SU-DHL-6 (cell line): ENCODE measurements at regions not wholly inside any gene's neighbourhood (a gene's known extent, or its start where the extent isn't known, plus 50 kb on each side); places are given as distances from the start of the nearest gene placed in this dataset.

ENCODE experiments used
- H2AFZ ChIP-seq: fragments of 200-600 bp; sonication (generic); 2 replicates; pipeline ENCODE4 v1.6.1; 2014; ENCODE audit warnings: low read depth, mild to moderate bottlenecking, moderate library complexity, mixed read lengths, antibody characterized with exemption, low read length; ENCODE audit not compliant: severe bottlenecking
- H3F3A ChIP-seq: fragments of 200-600 bp; shearing (Covaris generic); 2 replicates; pipeline ENCODE4 v1.6.0; 2016; ENCODE audit warnings: antibody characterized with exemption, mild to moderate bottlenecking; ENCODE audit not compliant: insufficient read depth
- H3K27ac ChIP-seq: fragments of 200-600 bp; sonication (generic); 2 replicates; pipeline ENCODE4 v1.5.1; 2016; ENCODE audit warnings: low read depth, mild to moderate bottlenecking, low read length, moderate library complexity, mixed read lengths
- H3K27me3 ChIP-seq: fragments of 200-600 bp; sonication (generic), shearing (Covaris generic); 2 replicates; pipeline ENCODE4 v1.6.0; 2014; ENCODE audit warnings: mild to moderate bottlenecking, low read length
- H3K36me3 ChIP-seq: fragments of 200-600 bp; sonication (generic); 2 replicates; pipeline ENCODE4 v1.6.1; 2014; ENCODE audit warnings: mild to moderate bottlenecking, low read length, mixed read lengths
- H3K4me2 ChIP-seq: fragments of 300-600, 200-600 bp; shearing (Covaris generic), sonication (generic); 2 replicates; pipeline ENCODE4 v1.6.0; 2014; ENCODE audit warnings: low read length, low read depth, mild to moderate bottlenecking; ENCODE audit not compliant: poor library complexity, severe bottlenecking
- H3K4me3 ChIP-seq: fragments of 200-600 bp; sonication (generic); 2 replicates; pipeline ENCODE4 v1.5.1; 2014; ENCODE audit warnings: antibody characterized with exemption, low read length, mild to moderate bottlenecking, mixed read lengths; ENCODE audit not compliant: insufficient read depth, poor library complexity, severe bottlenecking
- H3K79me2 ChIP-seq: fragments of 200-600 bp; sonication (generic); 2 replicates; pipeline ENCODE4 v1.6.1; 2014; ENCODE audit warnings: mild to moderate bottlenecking, low read length, moderate library complexity; ENCODE audit not compliant: insufficient read depth
- H3K9ac ChIP-seq: fragments of 200-600 bp; sonication (generic); 2 replicates; pipeline ENCODE4 v1.7.0; 2014; ENCODE audit warnings: mild to moderate bottlenecking, low read length
- H3K9me2 ChIP-seq: fragments of 200-600 bp; sonication (generic); replicated peaks from 2 replicates; pipeline ENCODE4 v1.6.1; 2014; ENCODE audit warnings: low read length; ENCODE audit not compliant: insufficient read depth
- H3K9me3 ChIP-seq: fragments of 200-600 bp; sonication (generic); 2 replicates; pipeline ENCODE4 v1.6.1; 2014; ENCODE audit warnings: low read length, mixed read lengths; ENCODE audit not compliant: insufficient read depth
- H4K20me1 ChIP-seq: fragments of 200-600 bp; sonication (generic); 2 replicates; pipeline ENCODE4 v1.6.1; 2014; ENCODE audit warnings: low read depth, mild to moderate bottlenecking, antibody characterized with exemption, low read length, moderate library complexity, mixed read lengths
- CTCF ChIP-seq: fragments of 200-600 bp; sonication (generic); IDR thresholded peaks from one replicate; pipeline ENCODE4 v1.5.1; 2017; ENCODE audit warnings: antibody characterized with exemption, mild to moderate bottlenecking, low read length, moderate library complexity; ENCODE audit not compliant: insufficient read depth, poor library complexity, severe bottlenecking
- EZH2phosphoT487 ChIP-seq: fragments of 200-600 bp; sonication (generic), shearing (Covaris generic); conservative IDR thresholded peaks from 2 replicates; pipeline ENCODE4 v1.6.1; 2018; ENCODE audit warnings: mild to moderate bottlenecking, antibody characterized with exemption, low read length, moderate library complexity, mixed read lengths

DNA sequence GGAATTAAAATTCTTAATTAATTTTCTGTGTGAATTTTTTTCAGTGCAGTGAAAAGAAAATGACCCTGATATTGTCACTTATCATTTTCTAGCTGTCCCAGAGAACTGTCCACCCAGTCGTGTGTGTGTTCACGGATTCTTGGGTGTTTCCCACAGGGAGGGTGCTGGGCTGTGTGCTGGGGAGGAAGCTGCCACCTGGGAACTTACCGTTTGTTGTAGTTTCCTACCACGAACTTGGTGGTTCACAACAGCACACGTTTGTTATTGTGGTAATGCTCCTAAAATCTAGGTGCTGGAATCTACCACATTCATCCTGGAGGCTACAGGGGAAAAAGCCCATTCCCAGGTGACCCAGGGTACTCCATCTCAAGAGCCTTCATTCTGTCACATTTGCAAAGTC is 276.1 kb downstream of the GLRX3 start:
- TF ChIP-seq CTCF (no peak), EZH2phosphoT487 (no peak)
- H3F3A ChIP-seq, result no peaks in the 10 kb centered on the region
- no peaks in the 10 kb centered on the region for H4K20me1 ChIP-seq
- no peaks in the 10 kb centered on the region for H3K36me3 ChIP-seq
- H3K79me2 ChIP-seq, result no peaks in the 10 kb centered on the region
- no peaks in the 10 kb centered on the region for H3K9me2 ChIP-seq
- no peak overlapping the region for H3K9ac ChIP-seq
- H3K4me3 ChIP-seq, result no peak overlapping the region
- H3K27me3 ChIP-seq, result no peaks in the 10 kb centered on the region
- no peak overlapping the region for H2AFZ ChIP-seq
- H3K9me3 ChIP-seq, result no peaks in the 10 kb centered on the region
- no peak overlapping the region for H3K27ac ChIP-seq
- H3K4me2 ChIP-seq, result no peak overlapping the region

GRCh38 chr10:130416334-130417150 is 280.4 kb downstream of the GLRX3 start:
- Histone ChIP-seq H3K27me3 (no peaks in the 10 kb centered on the region), H3K27ac (no peak overlapping the region), H3F3A (no peaks in the 10 kb centered on the region), H3K36me3 (no peaks in the 10 kb centered on the region), H3K9me3 (no peaks in the 10 kb centered on the region), H3K4me3 (no peak overlapping the region), H3K9ac (no peak overlapping the region), H3K79me2 (no peaks in the 10 kb centered on the region), H3K9me2 (no peaks in the 10 kb centered on the region), H4K20me1 (no peaks in the 10 kb centered on the region), H2AFZ (no peak overlapping the region), H3K4me2 (no peak overlapping the region)
- TF ChIP-seq EZH2phosphoT487 (no peak), CTCF (no peak)

GRCh38 chr10:130418731-130419130 is 282.5 kb downstream of the GLRX3 start:
- TF ChIP-seq CTCF (no peak), EZH2phosphoT487 (no peak)
- no peaks in the 10 kb centered on the region for H3K27me3 ChIP-seq

More at GRCh38 chr10:130418731-130419130, 282.5 kb downstream of the GLRX3 start:
- H3K4me3 ChIP-seq, result no peak overlapping the region
- H3K79me2 ChIP-seq, result no peaks in the 10 kb centered on the region
- no peak overlapping the region for H3K4me2 ChIP-seq
- no peaks in the 10 kb centered on the region for H3F3A ChIP-seq
- no peak overlapping the region for H2AFZ ChIP-seq
- no peak overlapping the region for H3K9ac ChIP-seq
- no peaks in the 10 kb centered on the region for H3K36me3 ChIP-seq
- no peak overlapping the region for H3K27ac ChIP-seq
- no peaks in the 10 kb centered on the region for H4K20me1 ChIP-seq
- no peaks in the 10 kb centered on the region for H3K9me2 ChIP-seq
- no peaks in the 10 kb centered on the region for H3K9me3 ChIP-seq
